PC-3 (cell line): ENCODE measurements at regions not wholly inside any gene's neighbourhood (a gene's known extent, or its start where the extent isn't known, plus 50 kb on each side); places are given as distances from the start of the nearest gene placed in this dataset.

Experiments used
- ATAC-seq: fragments of 200-7000 bp; cut with Tn5 transposase; 2 replicates; pipeline ENCODE4 v1.9.1; 2020; ENCODE audit warnings: mild to moderate bottlenecking, moderate library complexity
- BruUV-seq: library from RNA; stranded (reverse); fragments of 400-500 nt; replicated peaks from 2 replicates; lab custom pipeline; 2021; lab: Mats Ljungman, UMichigan
- CTCF ChIA-PET: fragments of 300-600 bp; sonication (Branson Sonifier 250); formaldehyde crosslinking; loops from one replicate; lab custom pipeline; 2022; ENCODE audit warnings: antibody characterized with exemption; lab: Charles Lee
- POLR2A ChIA-PET: fragments of 300-600 bp; sonication (Branson Sonifier 250); formaldehyde crosslinking; loops from one replicate; lab custom pipeline; 2022; ENCODE audit warnings: antibody characterized with exemption; ENCODE audit not compliant: unreplicated experiment; lab: Charles Lee
- DNase-seq: peaks from one replicate; pipeline ENCODE4 v3.0.0-alpha.2; 2015
- H2AFZ ChIP-seq: fragments of 300-600 bp; sonication (generic); 2 replicates; pipeline ENCODE4 v1.6.0; 2016; ENCODE audit warnings: antibody characterized with exemption, low read length
- H3F3A ChIP-seq: fragments of 300-600 bp; sonication (generic); one replicate; pipeline ENCODE4 v1.6.0; 2017; ENCODE audit warnings: antibody characterized with exemption, low read length, control low read depth, mild to moderate bottlenecking; ENCODE audit not compliant: unreplicated experiment
- H3K27ac ChIP-seq: fragments of 300-600 bp; sonication (generic); 2 replicates; pipeline ENCODE4 v1.5.1; 2016; ENCODE audit warnings: mild to moderate bottlenecking, low read length
- H3K27me3 ChIP-seq: fragments of 300-600 bp; sonication (generic); 2 replicates; pipeline ENCODE4 v1.6.1; 2016; ENCODE audit warnings: low read length, mixed read lengths
- H3K36me3 ChIP-seq: fragments of 300-600 bp; sonication (generic); 2 replicates; pipeline ENCODE4 v1.6.1; 2016; ENCODE audit warnings: low read depth, mixed run types, low read length, mixed read lengths
- H3K4me1 ChIP-seq: fragments of 300-600 bp; sonication (generic); 2 replicates; pipeline ENCODE4 v1.5.1; 2016; ENCODE audit warnings: low read length; ENCODE audit not compliant: insufficient read depth
- H3K4me2 ChIP-seq: fragments of 300-600 bp; sonication (generic); 2 replicates; pipeline ENCODE4 v1.6.0; 2016; ENCODE audit warnings: low read length
- H3K4me3 ChIP-seq: fragments of 300-600 bp; sonication (generic); 2 replicates; pipeline ENCODE4 v1.5.1; 2016; ENCODE audit warnings: mild to moderate bottlenecking, low read length, mixed read lengths
- H3K79me2 ChIP-seq: fragments of 300-600 bp; sonication (generic); 2 replicates; pipeline ENCODE4 v1.6.1; 2017; ENCODE audit warnings: low read length, mixed read lengths
- H3K9ac ChIP-seq: fragments of 300-600 bp; sonication (generic); 2 replicates; pipeline ENCODE4 v1.6.0; 2016; ENCODE audit warnings: mild to moderate bottlenecking, low read length
- H3K9me2 ChIP-seq: fragments of 300-600 bp; sonication (generic); replicated peaks from 2 replicates; pipeline ENCODE4 v1.6.1; 2016; ENCODE audit warnings: mixed run types, low read length, mixed read lengths
- H3K9me3 ChIP-seq: fragments of 300-600 bp; sonication (generic); 2 replicates; pipeline ENCODE4 v1.6.1; 2016; ENCODE audit warnings: low read length, mixed read lengths
- H4K20me1 ChIP-seq: fragments of 300-600 bp; sonication (generic); 2 replicates; pipeline ENCODE4 v1.6.1; 2016; ENCODE audit warnings: low read length, mixed read lengths
- CTCF ChIP-seq: fragments of 300-600 bp; sonication (generic); conservative IDR thresholded peaks from 2 replicates; pipeline ENCODE4 v1.5.1; 2017; ENCODE audit warnings: antibody characterized with exemption, low read depth, mild to moderate bottlenecking, low read length
- EZH2 ChIP-seq: fragments of 300-600 bp; sonication (generic); IDR thresholded peaks from one replicate; pipeline ENCODE4 v1.6.1; 2017; ENCODE audit warnings: antibody characterized with exemption, mild to moderate bottlenecking, low read length; ENCODE audit not compliant: unreplicated experiment
- EZH2phosphoT487 ChIP-seq: fragments of 300-600 bp; sonication (generic); IDR thresholded peaks from 2 replicates; pipeline ENCODE4 v1.6.1; 2018; ENCODE audit warnings: mild to moderate bottlenecking, antibody characterized with exemption, low read length, borderline replicate concordance
- intact Hi-C: fragments of 100-400 bp; cut with micrococcal nuclease; formaldehyde crosslinking; loops from 2 replicates; pipeline ENCODE4 v1.9.0; 2023

GRCh38 chr18:6602365-6602764, 127.2 kb upstream of the ARHGAP28 start:
- BruUV-seq: no TSS peak
- DNase-seq (no peak), ATAC-seq (no peak)
- Histone ChIP-seq H3K9me2 (no peaks in the 10 kb centered on the region; the same call in 1 of the 2 replicates), H3F3A (peaks cover 4% of the 10 kb centered on the region), H3K27me3 (no peaks in the 10 kb centered on the region), H3K79me2 (no peaks in the 10 kb centered on the region), H3K9me3 (no peaks in the 10 kb centered on the region), H3K36me3 (no peaks in the 10 kb centered on the region), H3K27ac (no peak overlapping the region), H3K9ac (no peak overlapping the region), H3K4me3 (no peak overlapping the region), H4K20me1 (no peaks in the 10 kb centered on the region), H3K4me1 (peaks cover 40% of the 10 kb centered on the region), H2AFZ (no peak overlapping the region), H3K4me2 (no peak overlapping the region)
- CTCF ChIA-PET: no interaction called here
- intact Hi-C loops: no loop called here
- TF ChIP-seq EZH2phosphoT487: no peak
- TF ChIP-seq CTCF: no peak
- no peak for TF ChIP-seq EZH2
- POLR2A ChIA-PET: no interaction called here

GRCh38 chr18:6604573-6604941, 125.0 kb upstream of the ARHGAP28 start:
- ATAC-seq: peak; percentile 32
- TF ChIP-seq CTCF: no peak
- no peak for TF ChIP-seq EZH2phosphoT487
- no peak for TF ChIP-seq EZH2
- no peaks in the 10 kb centered on the region; the same call in 1 of the 2 replicates for H3K9me2 ChIP-seq
- peaks cover 40% of the 10 kb centered on the region for H3K4me1 ChIP-seq
- no peaks in the 10 kb centered on the region for H3K79me2 ChIP-seq
- H3K4me3 ChIP-seq: no peak overlapping the region
- H3K4me2 ChIP-seq: peak overlapping the region; percentile 24
- POLR2A ChIA-PET: no interaction called here
- peak overlapping the region; percentile 35 for H3K27ac ChIP-seq
- H4K20me1 ChIP-seq: no peaks in the 10 kb centered on the region
- no peaks in the 10 kb centered on the region for H3K27me3 ChIP-seq
- H2AFZ ChIP-seq: no peak overlapping the region
- CTCF ChIA-PET: interaction anchor here (0.5 to 0.7 kb wide), 2 partner anchors 62 to 1169 kb away, joined by 3 read pairs; no protein-coding TSS in a partner anchor
- peaks cover 4% of the 10 kb centered on the region for H3F3A ChIP-seq
- peak; percentile 93 for DNase-seq
- H3K9ac ChIP-seq: no peak overlapping the region
- no peaks in the 10 kb centered on the region for H3K9me3 ChIP-seq
- no peaks in the 10 kb centered on the region for H3K36me3 ChIP-seq
- BruUV-seq: no TSS peak
- intact Hi-C loops: no loop called here

GRCh38 chr18:6605115-6605869, 124.2 kb upstream of the ARHGAP28 start:
- Histone ChIP-seq H3K9ac (no peak overlapping the region), H3K9me3 (no peaks in the 10 kb centered on the region), H3K36me3 (no peaks in the 10 kb centered on the region), H3F3A (peaks cover 4% of the 10 kb centered on the region), H3K27me3 (no peaks in the 10 kb centered on the region), H3K79me2 (no peaks in the 10 kb centered on the region), H3K4me3 (no peak overlapping the region), H3K9me2 (no peaks in the 10 kb centered on the region; the same call in 1 of the 2 replicates), H3K27ac (peak overlapping the region; percentile 26; the same call in 1 of the 2 replicates), H4K20me1 (no peaks in the 10 kb centered on the region), H3K4me1 (peaks cover 40% of the 10 kb centered on the region), H3K4me2 (peak overlapping the region; percentile 9), H2AFZ (no peak overlapping the region)
- TF ChIP-seq EZH2 (no peak), CTCF (no peak), EZH2phosphoT487 (no peak)
- POLR2A ChIA-PET: interaction anchor here (0.7 kb wide), 1 partner anchor 15 kb away, joined by 3 read pairs; no protein-coding TSS in a partner anchor
- BruUV-seq: no TSS peak
- peak; percentile 61 for DNase-seq
- intact Hi-C loops: loop anchor here (1.0 kb wide), 1 partner anchor 114 kb away; no protein-coding TSS in a partner anchor
- peak; percentile 72 for ATAC-seq
- CTCF ChIA-PET: no interaction called here
